Caco-2 (cell line): ENCODE measurements at regions not wholly inside any gene's neighbourhood (a gene's known extent, or its start where the extent isn't known, plus 50 kb on each side); places are given as distances from the start of the nearest gene placed in this dataset.

ENCODE experiments used
- BruUV-seq: library from RNA; stranded (reverse); fragments of 400-500 nt; replicated peaks from 2 replicates; lab custom pipeline; 2021; lab: Mats Ljungman, UMichigan
- CTCF ChIA-PET: fragments of 300-600 bp; sonication (Branson Sonifier 250); formaldehyde crosslinking; loops from one replicate; lab custom pipeline; 2022; ENCODE audit warnings: antibody characterized with exemption; lab: Charles Lee
- POLR2A ChIA-PET: fragments of 300-600 bp; sonication (Branson Sonifier 250); formaldehyde crosslinking; loops from one replicate; lab custom pipeline; 2022; ENCODE audit warnings: antibody characterized with exemption; lab: Charles Lee
- DNase-seq, 2 experiments: peaks; one replicate each; pipeline versions ENCODE4 v3.0.0 to v3.0.0-alpha.2; 2020 to 2022
- H3K27me3 ChIP-seq: replicated peaks from 2 replicates; pipeline ENCODE4 v1.6.0; 2011; ENCODE audit warnings: low read length; ENCODE audit not compliant: control insufficient read depth, insufficient read depth
- H3K36me3 ChIP-seq: 2 replicates; pipeline ENCODE4 v1.5.1; 2011; ENCODE audit warnings: low read length; ENCODE audit not compliant: control insufficient read depth, insufficient read depth
- H3K4me1 ChIP-seq: fragments of 250-450 bp; sonication (Bioruptor Pico); 2 replicates; pipeline ENCODE4 v1.5.1; 2020; ENCODE audit warnings: mild to moderate bottlenecking
- H3K4me3 ChIP-seq: 2 replicates; pipeline ENCODE4 v1.5.1; 2011; ENCODE audit warnings: low read depth, mild to moderate bottlenecking, control low read depth, low read length
- H3K9me3 ChIP-seq: fragments of 250-450 bp; sonication (Bioruptor Pico); 2 replicates; pipeline ENCODE4 v1.5.1; 2020; ENCODE audit warnings: mild to moderate bottlenecking, moderate library complexity
- H3K27ac Mint-ChIP-seq: one replicate; pipeline ENCODE4 v1.8.0; 2022; ENCODE audit warnings: mixed read lengths; ENCODE audit not compliant: unreplicated experiment
- H3K27me3 Mint-ChIP-seq: one replicate; pipeline ENCODE4 v1.8.0; 2022; ENCODE audit warnings: mixed read lengths; ENCODE audit not compliant: insufficient read depth, unreplicated experiment
- H3K36me3 Mint-ChIP-seq: one replicate; pipeline ENCODE4 v1.8.0; 2022; ENCODE audit warnings: mild to moderate bottlenecking, mixed read lengths; ENCODE audit not compliant: insufficient read depth, unreplicated experiment
- H3K4me1 Mint-ChIP-seq: one replicate; pipeline ENCODE4 v1.8.0; 2022; ENCODE audit warnings: low read depth, mixed read lengths; ENCODE audit not compliant: unreplicated experiment
- H3K4me3 Mint-ChIP-seq: one replicate; pipeline ENCODE4 v1.8.0; 2022; ENCODE audit warnings: mild to moderate bottlenecking, moderate library complexity, mixed read lengths; ENCODE audit not compliant: unreplicated experiment
- H3K9me3 Mint-ChIP-seq: one replicate; pipeline ENCODE4 v1.8.0; 2022; ENCODE audit warnings: mixed read lengths; ENCODE audit not compliant: unreplicated experiment
- intact Hi-C: fragments of 100-400 bp; cut with micrococcal nuclease; formaldehyde crosslinking; loops from one replicate; pipeline ENCODE4 v1.10.0; 2022; ENCODE audit not compliant: unreplicated experiment
- TF ChIP-seq, protein P1 (sequence below), 2 experiments: fragments of 200-600 bp in 1 of 2; IDR thresholded peaks; 1 replicate in 1 of 2; 2 replicates in 1 of 2; pipeline versions ENCODE4 v1.5.1 to v1.8.0; 2011 to 2022; ENCODE audit warnings: antibody characterized with exemption in 1 of 2, control low read depth in 1 of 2, inconsistent platforms in 1 of 2, low read depth in 1 of 2, low read length in 1 of 2, mild to moderate bottlenecking in 1 of 2, moderate library complexity in 1 of 2; ENCODE audit not compliant: insufficient read depth in 1 of 2, severe bottlenecking in 1 of 2, unreplicated experiment in 1 of 2

DNA sequence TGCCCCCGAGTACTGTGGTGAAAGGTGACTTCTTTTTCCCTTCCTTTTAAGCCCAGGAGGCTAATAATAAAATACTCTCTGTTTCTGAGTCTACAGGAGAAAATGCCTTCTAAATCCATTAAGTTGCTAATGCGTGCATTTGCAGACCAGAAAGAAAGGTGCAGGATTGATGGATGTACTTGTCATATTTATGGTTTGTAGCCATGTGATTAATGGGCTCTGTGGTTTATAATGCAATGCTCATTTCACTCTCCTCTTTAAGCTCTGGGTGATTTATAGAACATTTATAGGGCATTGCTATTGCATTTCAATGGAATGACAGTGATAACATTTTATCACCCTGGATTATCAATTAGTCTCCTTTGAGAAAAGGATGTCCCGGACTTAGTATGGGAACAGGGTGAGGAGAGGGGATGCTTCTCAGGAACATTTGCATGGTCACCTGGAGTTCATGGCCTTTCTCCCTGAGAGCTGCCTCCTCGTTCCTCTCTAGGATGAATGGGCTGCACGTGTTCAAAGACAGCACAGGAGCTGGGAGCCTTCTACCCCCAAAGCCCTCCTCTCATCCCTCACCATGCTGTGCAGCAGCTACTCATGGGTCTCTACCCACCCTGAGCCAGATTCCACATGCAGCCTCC, 82.8 kb upstream of the HMGXB4 start:
- no peak overlapping the region for H3K27ac Mint-ChIP-seq
- H3K4me1 ChIP-seq = no peaks in the 10 kb centered on the region
- DNase-seq = no peak
- peaks cover 6% of the 10 kb centered on the region for H3K27me3 Mint-ChIP-seq
- CTCF ChIA-PET = no interaction called here
- intact Hi-C loops = no loop called here
- H3K9me3 Mint-ChIP-seq = no peaks in the 10 kb centered on the region
- no TSS peak for BruUV-seq
- no peaks in the 10 kb centered on the region for H3K36me3 ChIP-seq
- H3K9me3 ChIP-seq = no peaks in the 10 kb centered on the region
- POLR2A ChIA-PET = no interaction called here
- H3K4me3 ChIP-seq = no peak overlapping the region
- H3K4me1 Mint-ChIP-seq = no peaks in the 10 kb centered on the region
- no peaks in the 10 kb centered on the region for H3K36me3 Mint-ChIP-seq
- H3K27me3 ChIP-seq = no peaks in the 10 kb centered on the region
- H3K4me3 Mint-ChIP-seq = no peak overlapping the region
- TF ChIP-seq, protein P1, sequence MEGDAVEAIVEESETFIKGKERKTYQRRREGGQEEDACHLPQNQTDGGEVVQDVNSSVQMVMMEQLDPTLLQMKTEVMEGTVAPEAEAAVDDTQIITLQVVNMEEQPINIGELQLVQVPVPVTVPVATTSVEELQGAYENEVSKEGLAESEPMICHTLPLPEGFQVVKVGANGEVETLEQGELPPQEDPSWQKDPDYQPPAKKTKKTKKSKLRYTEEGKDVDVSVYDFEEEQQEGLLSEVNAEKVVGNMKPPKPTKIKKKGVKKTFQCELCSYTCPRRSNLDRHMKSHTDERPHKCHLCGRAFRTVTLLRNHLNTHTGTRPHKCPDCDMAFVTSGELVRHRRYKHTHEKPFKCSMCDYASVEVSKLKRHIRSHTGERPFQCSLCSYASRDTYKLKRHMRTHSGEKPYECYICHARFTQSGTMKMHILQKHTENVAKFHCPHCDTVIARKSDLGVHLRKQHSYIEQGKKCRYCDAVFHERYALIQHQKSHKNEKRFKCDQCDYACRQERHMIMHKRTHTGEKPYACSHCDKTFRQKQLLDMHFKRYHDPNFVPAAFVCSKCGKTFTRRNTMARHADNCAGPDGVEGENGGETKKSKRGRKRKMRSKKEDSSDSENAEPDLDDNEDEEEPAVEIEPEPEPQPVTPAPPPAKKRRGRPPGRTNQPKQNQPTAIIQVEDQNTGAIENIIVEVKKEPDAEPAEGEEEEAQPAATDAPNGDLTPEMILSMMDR (IDR thresholded peaks at IDR 0.05; ENCODE audit: insufficient read depth in 1 of 2, low read depth in 1 of 2, low read length in 1 of 2, severe bottlenecking in 1 of 2, unreplicated experiment in 1 of 2) = no peak

DNA sequence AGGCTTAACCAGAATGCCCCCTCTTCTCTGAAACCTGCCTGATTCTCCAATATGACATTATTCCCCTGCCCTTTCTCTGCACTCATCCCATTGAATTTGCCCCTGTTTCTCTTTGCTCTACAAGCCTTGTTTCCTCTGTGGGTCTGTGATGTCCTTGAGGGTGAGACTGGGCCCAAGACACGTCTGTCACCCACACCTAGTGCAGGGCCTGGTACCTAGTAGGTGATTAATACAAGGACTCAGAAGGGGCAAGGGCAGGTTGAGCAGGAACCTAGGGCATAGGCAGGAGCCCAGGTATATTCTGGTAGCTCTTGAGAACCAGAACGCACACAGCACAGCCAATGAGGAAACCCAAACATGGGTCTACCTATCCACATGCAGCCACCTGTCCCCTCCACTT, 81.9 kb upstream of the HMGXB4 start:
- BruUV-seq = no TSS peak
- H3K36me3 Mint-ChIP-seq = no peaks in the 10 kb centered on the region

DNA sequence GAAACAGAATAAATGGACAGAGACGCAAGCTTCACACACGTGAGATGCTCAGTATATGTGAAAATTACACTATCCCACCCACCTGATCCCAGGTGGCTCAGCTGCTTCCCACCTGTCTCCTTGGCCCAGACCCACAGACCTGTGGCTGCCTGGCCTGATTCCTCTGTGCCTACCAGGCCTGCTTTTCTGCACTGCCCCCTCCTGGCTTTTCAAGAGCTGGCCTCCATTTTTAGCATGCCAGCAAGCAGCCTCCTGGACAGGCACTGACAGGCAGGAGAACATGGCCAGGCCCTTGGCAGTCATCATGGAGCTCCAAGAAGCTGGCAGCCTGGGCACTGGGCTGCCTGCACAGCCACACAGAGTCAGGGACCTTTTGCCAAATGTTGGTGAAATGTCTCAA, 79.5 kb upstream of the HMGXB4 start:
- H3K36me3 Mint-ChIP-seq = no peaks in the 10 kb centered on the region
- peaks cover 6% of the 10 kb centered on the region for H3K27me3 Mint-ChIP-seq
- no peak overlapping the region for H3K27ac Mint-ChIP-seq
- H3K4me1 Mint-ChIP-seq = no peaks in the 10 kb centered on the region
- Histone ChIP-seq H3K9me3 (no peaks in the 10 kb centered on the region), H3K27me3 (no peaks in the 10 kb centered on the region), H3K4me1 (no peaks in the 10 kb centered on the region), H3K36me3 (no peaks in the 10 kb centered on the region), H3K4me3 (no peak overlapping the region)
- POLR2A ChIA-PET = no interaction called here
- no TSS peak for BruUV-seq
- no peak overlapping the region for H3K4me3 Mint-ChIP-seq
- no peak for DNase-seq
- CTCF ChIA-PET = no interaction called here
- intact Hi-C loops = no loop called here
- TF ChIP-seq, protein P1 (IDR thresholded peaks at IDR 0.05; ENCODE audit: insufficient read depth in 1 of 2, low read depth in 1 of 2, low read length in 1 of 2, severe bottlenecking in 1 of 2, unreplicated experiment in 1 of 2) = no peak
- no peaks in the 10 kb centered on the region for H3K9me3 Mint-ChIP-seq

More for the DNA sequence above, 81.9 kb upstream of the HMGXB4 start:
- H3K36me3 ChIP-seq = no peaks in the 10 kb centered on the region
- H3K9me3 ChIP-seq = no peaks in the 10 kb centered on the region
- Mint-ChIP-seq H3K27ac (no peak overlapping the region), H3K4me1 (no peaks in the 10 kb centered on the region), H3K4me3 (no peak overlapping the region), H3K27me3 (peaks cover 6% of the 10 kb centered on the region), H3K9me3 (no peaks in the 10 kb centered on the region)
- intact Hi-C loops = no loop called here
- ChIA-PET POLR2A (no interaction called here), CTCF (no interaction called here)
- H3K4me3 ChIP-seq = no peak overlapping the region
- no peaks in the 10 kb centered on the region for H3K4me1 ChIP-seq
- no peaks in the 10 kb centered on the region for H3K27me3 ChIP-seq
- TF ChIP-seq, protein P1 (IDR thresholded peaks at IDR 0.05; ENCODE audit: insufficient read depth in 1 of 2, low read depth in 1 of 2, low read length in 1 of 2, severe bottlenecking in 1 of 2, unreplicated experiment in 1 of 2) = no peak
- DNase-seq = no peak
